GM18508 (cell line): ENCODE measurements at regions not wholly inside any gene's neighbourhood (a gene's known extent, or its start where the extent isn't known, plus 50 kb on each side); places are given as distances from the start of the nearest gene placed in this dataset.

Experiments used
- ATAC-seq: cut with Tn5 transposase; IDR thresholded peaks from one replicate; pipeline ENCODE4 v1.9.1; 2021; ENCODE audit warnings: moderate number of reproducible peaks; ENCODE audit not compliant: insufficient read depth, unreplicated experiment

DNA sequence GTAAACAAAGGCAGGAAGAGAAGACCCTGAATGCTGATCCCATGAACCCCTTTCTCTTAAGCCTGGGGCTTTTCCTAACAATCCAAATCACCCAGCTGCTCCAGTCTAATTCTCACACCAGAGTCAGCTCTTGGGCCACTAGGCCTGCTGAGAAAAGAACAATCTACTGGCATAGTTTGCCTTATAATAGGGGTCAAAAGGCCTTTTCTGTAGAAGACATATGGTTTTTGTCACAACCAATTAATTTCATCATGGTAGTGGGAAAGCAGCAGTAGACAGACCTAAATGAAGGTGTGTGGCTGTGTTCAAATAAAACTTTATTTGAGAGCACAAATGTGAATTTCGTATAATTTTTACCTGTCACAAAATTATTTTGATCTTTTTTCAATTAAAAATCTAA lies 994.7 kb upstream of the EPHA7 start:
- no peak for ATAC-seq

DNA sequence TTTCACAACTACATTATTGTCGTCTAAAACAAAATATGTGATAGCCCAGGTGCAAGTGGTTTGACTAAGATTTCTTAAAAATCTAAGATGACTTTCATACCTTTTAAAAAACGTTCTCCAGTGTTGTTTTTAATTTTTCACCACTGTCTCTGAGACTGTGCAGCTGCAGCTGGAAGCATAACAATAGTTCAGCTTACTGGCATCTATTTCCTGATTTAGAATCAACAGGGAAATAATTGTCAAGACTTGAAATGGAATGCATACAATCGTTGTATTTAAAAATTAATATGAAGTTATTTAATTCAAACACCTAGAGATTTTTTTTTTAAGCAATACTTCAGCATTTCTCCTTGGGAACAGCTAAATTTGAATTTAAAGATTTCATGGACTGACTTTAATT lies 982.0 kb upstream of the EPHA7 start:
- no peak for ATAC-seq

DNA sequence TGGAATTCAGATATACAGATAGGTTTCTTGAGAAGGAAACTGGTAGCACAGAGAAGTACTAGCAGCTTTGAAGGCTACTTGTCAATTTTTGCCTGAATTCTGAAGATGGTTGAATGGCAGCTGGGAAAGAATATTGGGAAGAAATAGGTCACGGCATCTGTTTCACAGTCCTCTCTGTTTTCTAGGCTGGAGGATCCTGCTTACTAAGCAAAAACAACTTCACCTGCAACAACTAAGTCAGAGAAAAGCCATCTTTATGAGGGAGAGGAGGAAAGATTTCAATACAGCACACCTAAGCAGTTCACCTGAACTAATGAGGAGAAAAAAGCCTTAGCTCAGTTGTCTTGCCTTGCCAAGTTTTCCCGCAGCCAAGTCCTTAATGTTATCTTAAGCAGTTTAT lies 975.5 kb upstream of the EPHA7 start:
- no peak for ATAC-seq

DNA sequence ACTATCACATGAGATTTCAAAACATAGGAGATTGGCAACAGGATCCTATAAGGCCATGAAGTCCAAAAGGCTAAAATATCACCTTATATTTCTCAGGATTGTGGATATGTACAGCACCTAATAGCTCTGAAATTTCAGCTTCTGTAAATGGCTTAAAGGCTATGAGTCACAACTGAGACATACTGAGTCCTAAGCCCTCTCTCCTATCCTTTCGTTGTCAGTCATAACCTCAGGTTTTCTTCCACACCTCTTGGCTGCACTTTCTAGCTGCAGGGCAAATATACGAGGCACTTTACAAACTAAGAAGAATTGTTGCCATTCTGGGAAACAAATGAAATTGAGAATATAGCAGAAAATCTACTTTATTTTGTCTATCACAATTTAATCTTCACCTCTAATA lies 969.9 kb upstream of the EPHA7 start:
- no peak for ATAC-seq

GRCh38 chr6:94377835-94378234 lies 958.5 kb upstream of the EPHA7 start:
- no peak for ATAC-seq

- no peak for ATAC-seq
Measured at GRCh38 chr6:94376876-94377275, 957.5 kb upstream of the EPHA7 start.

DNA sequence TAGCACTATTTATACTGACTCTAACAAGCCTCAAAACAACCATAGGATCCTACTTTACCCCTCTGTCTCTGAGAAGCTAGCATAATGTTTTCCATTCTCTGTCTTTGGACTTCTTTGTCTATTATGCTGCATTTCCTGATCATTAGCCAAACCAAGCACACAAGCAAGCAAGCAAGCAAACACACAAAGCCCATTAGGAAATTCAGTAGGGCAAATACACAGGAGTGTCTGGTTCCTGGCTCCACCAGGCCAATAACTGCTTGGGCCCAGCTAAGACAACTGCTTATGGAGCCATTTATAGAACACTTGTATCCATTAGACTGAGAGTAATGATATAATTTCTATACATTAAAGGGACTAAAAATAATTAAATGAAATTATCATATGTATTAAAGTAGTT lies 952.9 kb upstream of the EPHA7 start:
- ATAC-seq, result no peak

DNA sequence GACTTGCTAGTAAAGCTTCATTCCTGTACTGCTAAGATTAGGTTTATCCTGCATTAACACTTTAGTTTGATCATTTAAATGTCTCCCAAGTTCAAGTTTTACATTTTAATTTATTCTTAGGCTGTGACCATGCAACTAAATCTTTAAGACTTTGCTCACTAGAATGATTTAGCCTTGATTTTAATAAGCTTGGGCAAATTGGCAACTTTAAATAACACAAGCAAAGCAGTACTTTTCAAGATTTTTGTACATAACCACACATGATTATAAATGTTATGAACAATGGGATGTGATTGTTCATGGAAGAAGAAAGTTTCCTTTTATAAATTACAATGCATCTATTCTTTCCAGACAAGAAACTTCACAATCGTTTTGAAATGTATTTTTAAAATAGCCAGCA lies 948.0 kb upstream of the EPHA7 start:
- ATAC-seq, result no peak

GRCh38 chr6:94362061-94362864 lies 942.9 kb upstream of the EPHA7 start:
- ATAC-seq, result no peak

DNA sequence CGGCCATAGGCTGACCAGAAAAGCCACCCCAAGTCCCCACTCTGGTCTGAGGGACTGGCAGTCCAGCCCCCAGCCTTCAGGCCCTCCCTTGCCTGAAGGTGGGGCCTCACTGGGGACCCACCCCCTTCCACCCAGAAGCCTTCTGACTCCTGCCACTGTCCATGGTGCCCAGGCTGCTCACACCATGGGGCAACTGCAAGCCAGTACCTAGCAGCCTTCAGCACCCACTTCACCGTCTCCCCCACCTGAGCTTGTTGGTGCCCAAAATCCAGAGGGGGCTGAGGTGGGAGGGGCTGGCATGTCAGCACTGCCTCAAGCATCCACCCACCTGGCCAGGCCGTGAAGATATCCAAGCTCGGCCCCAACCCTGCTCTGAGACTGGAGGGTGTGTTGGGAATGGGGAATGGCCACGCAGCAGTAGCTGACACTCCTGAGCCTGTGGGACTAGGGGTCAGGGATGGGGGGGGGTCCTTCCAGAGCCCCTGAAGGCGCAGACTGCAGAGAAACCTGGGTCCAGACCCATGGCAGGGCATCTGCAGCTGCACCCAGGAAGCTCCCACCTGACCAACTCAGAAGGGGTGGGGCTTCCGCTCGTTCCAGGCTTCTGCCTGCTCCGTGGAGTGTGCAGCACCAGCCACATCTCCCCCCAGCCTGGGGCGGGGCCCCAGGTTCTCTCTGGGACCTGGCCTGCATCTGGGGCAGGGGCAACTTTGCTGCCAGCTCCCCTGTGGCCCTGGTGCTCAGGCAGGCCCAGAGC lies 942.1 kb upstream of the EPHA7 start:
- ATAC-seq, result no peak

- no peak for ATAC-seq
Measured at GRCh38 chr6:94357381-94357980, 938.1 kb upstream of the EPHA7 start.

DNA sequence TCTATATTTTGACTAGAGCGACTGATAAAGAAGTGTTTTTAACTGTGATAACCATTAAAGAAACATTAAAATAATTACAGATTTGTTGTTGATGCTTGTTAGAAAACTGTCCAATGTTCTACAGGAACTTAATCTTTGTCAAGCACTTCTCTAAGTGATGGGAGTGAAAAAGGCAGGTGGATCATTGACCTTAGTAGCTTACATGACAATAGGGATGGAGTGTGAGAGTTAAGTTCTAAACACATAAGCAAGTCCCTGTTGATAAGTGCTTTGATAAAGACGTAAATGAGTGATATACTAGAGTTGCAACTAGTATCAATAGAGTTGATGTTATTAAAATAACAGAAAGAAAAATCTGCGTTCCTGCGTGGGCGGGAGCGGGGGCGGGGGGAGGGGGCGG lies 931.5 kb upstream of the EPHA7 start:
- ATAC-seq, result no peak

GRCh38 chr6:94349227-94349626 lies 929.9 kb upstream of the EPHA7 start:
- ATAC-seq, result no peak

DNA sequence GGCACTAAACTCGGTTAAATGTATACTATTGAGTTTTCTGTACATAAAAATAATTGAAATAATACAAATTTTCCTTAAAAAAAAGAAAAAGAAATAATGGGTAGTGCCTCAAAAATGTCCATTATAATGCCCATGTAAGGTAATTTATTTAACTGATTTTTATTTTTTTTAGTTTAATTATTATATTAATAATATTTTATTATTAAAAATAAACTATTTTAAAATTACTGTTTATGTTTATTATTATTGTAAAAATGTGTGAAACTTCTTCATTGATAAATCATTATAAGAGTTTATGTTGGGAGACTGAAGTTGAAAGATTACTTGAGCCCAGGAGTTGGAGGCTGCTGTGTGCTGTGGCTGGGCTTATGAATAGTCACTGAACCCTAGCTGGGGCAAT lies 925.5 kb upstream of the EPHA7 start:
- ATAC-seq, result no peak

DNA sequence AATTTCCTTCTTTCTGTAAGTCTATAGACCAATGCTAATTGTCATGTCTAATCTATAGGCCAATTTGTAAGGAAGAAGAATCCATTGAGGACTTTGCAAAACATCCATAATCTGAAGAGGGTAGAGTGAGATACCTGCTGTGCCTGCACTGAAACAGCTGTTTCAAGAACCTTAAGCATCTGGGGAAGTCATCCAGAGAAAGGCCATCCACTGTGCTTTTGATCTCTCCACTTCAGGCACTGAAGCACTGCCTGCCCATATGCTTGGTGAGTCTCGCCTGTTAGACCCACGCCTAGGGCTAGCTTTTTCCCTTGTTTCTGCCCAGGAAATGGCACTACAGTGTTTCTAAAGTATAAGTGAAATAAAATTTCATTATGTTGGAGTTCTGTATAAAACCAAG lies 921.8 kb upstream of the EPHA7 start:
- ATAC-seq, result no peak

- ATAC-seq, result no peak
Measured at GRCh38 chr6:94323853-94324252, 904.5 kb upstream of the EPHA7 start.

- no peak for ATAC-seq
Measured at GRCh38 chr6:94300424-94301144, 881.2 kb upstream of the EPHA7 start.

- ATAC-seq, result no peak
Measured at GRCh38 chr6:94289131-94289530, 869.8 kb upstream of the EPHA7 start.

GRCh38 chr6:94278146-94278545 lies 858.8 kb upstream of the EPHA7 start:
- ATAC-seq, result no peak

- ATAC-seq, result no peak
Measured at GRCh38 chr6:94272327-94272726, 853.0 kb upstream of the EPHA7 start.
